Endothelial cell of umbilical vein (primary cell): ENCODE measurements at regions not wholly inside any gene's neighbourhood (a gene's known extent, or its start where the extent isn't known, plus 50 kb on each side); places are given as distances from the start of the nearest gene placed in this dataset.

ENCODE experiments used
- BruUV-seq: library from RNA; stranded (reverse); fragments of 400-500 nt; replicated peaks from 2 replicates; lab custom pipeline; 2021; lab: Mats Ljungman, UMichigan
- CTCF ChIA-PET: fragments of 300-600, 350-600 bp; sonication (Branson Sonifier 250); formaldehyde crosslinking; loops from one replicate; lab custom pipeline; 2021; ENCODE audit warnings: antibody characterized with exemption, inconsistent platforms; lab: Charles Lee
- POLR2A ChIA-PET: fragments of 300-600, 350-600 bp; sonication (Branson Sonifier 250); formaldehyde crosslinking; loops from one replicate; lab custom pipeline; 2021; ENCODE audit warnings: antibody characterized with exemption, inconsistent platforms; lab: Charles Lee
- DNase-seq: peaks from one replicate; pipeline ENCODE4 v3.0.0-alpha.2; 2011; ENCODE audit warnings: low read depth, low spot score
- FAIRE-seq: peaks from 2 replicates; lab custom pipeline; 2011; peaks lifted over from hg19 to GRCh38; lab: Jason Lieb, UNC
- H2AFZ ChIP-seq: 2 replicates; pipeline ENCODE4 v1.6.0; 2012; ENCODE audit warnings: low read depth, low read length, control low read depth, inconsistent platforms
- H3K27ac ChIP-seq: 2 replicates; pipeline ENCODE4 v1.5.1; 2011; ENCODE audit warnings: low read depth, mild to moderate bottlenecking, control low read depth, low read length, moderate library complexity; ENCODE audit not compliant: insufficient read depth
- H3K27me3 ChIP-seq, 2 experiments: 2 replicates each; pipeline versions ENCODE4 v1.6.0 to v1.6.1; 2011; ENCODE audit warnings: low read length in 2 of 2, mixed read lengths in 1 of 2; ENCODE audit not compliant: control insufficient read depth in 2 of 2, insufficient read depth in 2 of 2
- H3K36me3 ChIP-seq, 2 experiments: 2 replicates in 1 of 2; 3 replicates in 1 of 2; pipeline ENCODE4 v1.5.1; 2011; ENCODE audit warnings: low read length in 2 of 2, mild to moderate bottlenecking in 1 of 2, moderate library complexity in 1 of 2; ENCODE audit not compliant: control insufficient read depth in 2 of 2, insufficient read depth in 2 of 2; ENCODE audit errors: extremely low read depth in 1 of 2
- H3K4me1 ChIP-seq: 3 replicates; pipeline ENCODE4 v1.5.1; 2011; ENCODE audit warnings: mild to moderate bottlenecking, low read length; ENCODE audit not compliant: control insufficient read depth, insufficient read depth; ENCODE audit errors: extremely low read depth
- H3K4me2 ChIP-seq: 2 replicates; pipeline ENCODE4 v1.6.1; 2011; ENCODE audit warnings: low read length, control low read depth, mixed read lengths; ENCODE audit not compliant: insufficient read depth
- H3K4me3 ChIP-seq, 3 experiments: fragments of 200-600 bp in 1 of 3; sonication (generic), shearing (Covaris generic) in 1 of 3; replicated peaks in 1 of 3; 2 replicates each; pipeline ENCODE4 v1.5.1; 2011 to 2016; ENCODE audit warnings: control low read depth in 3 of 3, low read length in 3 of 3, mild to moderate bottlenecking in 2 of 3, inconsistent platforms in 1 of 3, low read depth in 1 of 3, moderate library complexity in 1 of 3; ENCODE audit not compliant: insufficient read depth in 1 of 3
- H3K79me2 ChIP-seq: 2 replicates; pipeline ENCODE4 v1.6.0; 2012; ENCODE audit warnings: low read length, inconsistent platforms; ENCODE audit not compliant: control insufficient read depth, insufficient read depth
- H3K9ac ChIP-seq: replicated peaks from 2 replicates; pipeline ENCODE3; 2011; ENCODE audit warnings: low read length, control low read depth; ENCODE audit not compliant: insufficient read depth; ENCODE audit errors: extremely low read depth
- H3K9me1 ChIP-seq: replicated peaks from 3 replicates; pipeline ENCODE4 v1.6.0; 2011; ENCODE audit warnings: mild to moderate bottlenecking, low read length; ENCODE audit not compliant: control insufficient read depth, insufficient read depth; ENCODE audit errors: extremely low read depth
- H3K9me3 ChIP-seq: replicated peaks from 2 replicates; pipeline ENCODE4 v1.5.1; 2012; ENCODE audit warnings: low read length, inconsistent platforms; ENCODE audit not compliant: control insufficient read depth, insufficient read depth
- H4K20me1 ChIP-seq: replicated peaks from 2 replicates; pipeline ENCODE3; 2011; ENCODE audit warnings: mild to moderate bottlenecking, low read length; ENCODE audit not compliant: control insufficient read depth, insufficient read depth; ENCODE audit errors: extremely low read depth
- CTCF ChIP-seq, 2 donors: IDR thresholded peaks; 1 replicate in 1 of 2; 2 replicates in 1 of 2; pipeline ENCODE4 v1.5.1; 2011; ENCODE audit warnings: low read length in 2 of 2, mild to moderate bottlenecking in 2 of 2, moderate library complexity in 2 of 2, control low read depth in 1 of 2, inconsistent platforms in 1 of 2, low read depth in 1 of 2; ENCODE audit not compliant: insufficient read depth in 1 of 2; ENCODE audit errors: extremely low read depth in 1 of 2
- EZH2 ChIP-seq: IDR thresholded peaks from 2 replicates; pipeline ENCODE4 v1.6.1; 2012; ENCODE audit warnings: borderline replicate concordance, low read depth, mild to moderate bottlenecking, moderate library complexity, low read length, inconsistent platforms; ENCODE audit not compliant: severe bottlenecking
- FOS ChIP-seq: IDR thresholded peaks from 2 replicates; pipeline ENCODE4 v1.6.1; 2011; ENCODE audit warnings: mild to moderate bottlenecking, low read length, moderate library complexity, borderline replicate concordance; ENCODE audit not compliant: insufficient read depth
- GATA2 ChIP-seq: IDR thresholded peaks from 2 replicates; pipeline ENCODE4 v1.7.0; 2011; ENCODE audit warnings: low read depth, mild to moderate bottlenecking, moderate library complexity, mixed read lengths, low read length; ENCODE audit not compliant: insufficient read length, insufficient read depth
- JUN ChIP-seq: IDR thresholded peaks from 2 replicates; pipeline ENCODE4 v1.6.1; 2011; ENCODE audit warnings: borderline replicate concordance, low read depth; ENCODE audit not compliant: insufficient read length, insufficient read depth
- MAX ChIP-seq: IDR thresholded peaks from 2 replicates; pipeline ENCODE4 v1.6.1; 2011; ENCODE audit not compliant: insufficient read depth, insufficient read length
- MYC ChIP-seq: IDR thresholded peaks from one replicate; pipeline ENCODE4 v1.6.1; 2011; ENCODE audit warnings: mild to moderate bottlenecking, low read depth, low read length
- POLR2A ChIP-seq: IDR thresholded peaks from 2 replicates; pipeline ENCODE4 v1.6.1; 2012; ENCODE audit warnings: low read depth, mild to moderate bottlenecking, control low read depth, low read length
- POLR2AphosphoS5 ChIP-seq: IDR thresholded peaks from 2 replicates; pipeline ENCODE4 v1.6.1; 2012; ENCODE audit warnings: low read depth, mild to moderate bottlenecking, control low read depth, low read length, moderate library complexity; ENCODE audit not compliant: insufficient read depth
- dilution Hi-C: fragments of 300-500 bp; cut with MboI; formaldehyde crosslinking; loops from one replicate; pipeline ENCODE4 v1.15.0; 2019; ENCODE audit warnings: low sequenced_read_pairs; ENCODE audit not compliant: extremely low pct_ligation_motif_present
- intact Hi-C: fragments of 100-400 bp; cut with micrococcal nuclease; formaldehyde crosslinking; loops from one replicate; pipeline ENCODE4 v1.10.0; 2022

- intact Hi-C loops, result no loop called here
Measured at GRCh38 chr2:167785606-167786216, 461.7 kb downstream of the STK39 start.

More at GRCh38 chr2:167785606-167786216, 461.7 kb downstream of the STK39 start:
- ChIA-PET CTCF (no interaction called here), POLR2A (no interaction called here)
- Histone ChIP-seq H3K79me2 (no peaks in the 10 kb centered on the region), H3K36me3 (no peaks in the 10 kb centered on the region), H3K9me1 (no peaks in the 10 kb centered on the region), H3K27me3 (no peaks in the 10 kb centered on the region), H3K9ac (no peak overlapping the region), H3K9me3 (no peaks in the 10 kb centered on the region), H3K4me2 (no peak overlapping the region), H2AFZ (no peak overlapping the region), H3K27ac (no peak overlapping the region), H3K4me3 (no peak overlapping the region), H4K20me1 (no peaks in the 10 kb centered on the region), H3K4me1 (no peaks in the 10 kb centered on the region)
- TF ChIP-seq JUN, result no peak
- no peak for TF ChIP-seq GATA2
- no peak for TF ChIP-seq EZH2
- TF ChIP-seq MAX, result no peak
- TF ChIP-seq POLR2AphosphoS5, result no peak
- no peak for TF ChIP-seq FOS
- TF ChIP-seq MYC, result no peak
- TF ChIP-seq POLR2A, result no peak
- TF ChIP-seq CTCF (IDR thresholded peaks at IDR 0.05; ENCODE audit: extremely low read depth in 1 of 2, insufficient read depth in 1 of 2, low read depth in 1 of 2, low read length in 2 of 2), result no peak
- FAIRE-seq, result no peak
- dilution Hi-C loops, result no loop called here
- BruUV-seq, result no TSS peak
- no peak for DNase-seq
